IMR-90 (cell line): ENCODE measurements at regions not wholly inside any gene's neighbourhood (a gene's known extent, or its start where the extent isn't known, plus 50 kb on each side); places are given as distances from the start of the nearest gene placed in this dataset.

Experiments
- ATAC-seq: fragments of 200-7000 bp; cut with Tn5 transposase; 2 replicates; pipeline ENCODE4 v1.9.1; 2020; ENCODE audit warnings: low read depth, mild to moderate bottlenecking, moderate library complexity
- BruUV-seq: library from RNA; stranded (reverse); fragments of 400-500 nt; replicated peaks from 2 replicates; lab custom pipeline; 2021; lab: Mats Ljungman, UMichigan
- CTCF ChIA-PET: fragments of 300-600 bp; formaldehyde crosslinking; extraction: SDS; loops from one replicate; lab custom pipeline; 2021; ENCODE audit warnings: antibody characterized with exemption; lab: Yijun Ruan, JAX
- POLR2A ChIA-PET: fragments of 300-600 bp; sonication (Branson Sonifier 250); formaldehyde crosslinking; loops from one replicate; lab custom pipeline; 2022; ENCODE audit warnings: antibody characterized with exemption; ENCODE audit not compliant: unreplicated experiment; lab: Charles Lee
- DNase-seq: peaks from one replicate; pipeline ENCODE4 v3.0.0; 2013
- H2AFZ ChIP-seq: replicated peaks from 2 replicates; pipeline ENCODE3; 2013; ENCODE audit warnings: low read length, mild to moderate bottlenecking; ENCODE audit not compliant: poor library complexity
- H2AK5ac ChIP-seq: 2 replicates; pipeline ENCODE4 v1.6.1; 2013; ENCODE audit warnings: low read depth, low read length, inconsistent platforms
- H2AK9ac ChIP-seq: replicated peaks from 2 replicates; pipeline ENCODE3; 2013; ENCODE audit warnings: mild to moderate bottlenecking, low read depth, low read length, moderate library complexity; ENCODE audit not compliant: poor library complexity
- H2BK120ac ChIP-seq: 2 replicates; pipeline ENCODE4 v1.6.1; 2013; ENCODE audit warnings: low read depth, low read length, inconsistent platforms
- H2BK15ac ChIP-seq: 3 replicates; pipeline ENCODE4 v1.6.1; 2013; ENCODE audit warnings: low read depth, low read length, inconsistent platforms
- H2BK20ac ChIP-seq: 2 replicates; pipeline ENCODE4 v1.6.1; 2013; ENCODE audit warnings: low read depth, mild to moderate bottlenecking, inconsistent platforms, low read length, moderate library complexity
- H2BK5ac ChIP-seq: 2 replicates; pipeline ENCODE4 v1.6.1; 2013; ENCODE audit warnings: mild to moderate bottlenecking, low read depth, low read length, inconsistent platforms; ENCODE audit not compliant: poor library complexity, severe bottlenecking
- H3K14ac ChIP-seq: replicated peaks from 2 replicates; pipeline ENCODE4 v1.6.1; 2013; ENCODE audit warnings: low read depth, low read length, inconsistent platforms
- H3K18ac ChIP-seq: 2 replicates; pipeline ENCODE4 v1.6.1; 2013; ENCODE audit warnings: low read depth, low read length, control low read depth
- H3K23ac ChIP-seq: 2 replicates; pipeline ENCODE4 v1.6.1; 2013; ENCODE audit warnings: low read depth, low read length, inconsistent platforms
- H3K27ac ChIP-seq: 2 replicates; pipeline ENCODE4 v1.5.1; 2013; ENCODE audit warnings: mild to moderate bottlenecking, control low read depth, low read length; ENCODE audit not compliant: insufficient read depth
- H3K27me3 ChIP-seq: 2 replicates; pipeline ENCODE4 v1.6.1; 2013; ENCODE audit warnings: low read length; ENCODE audit not compliant: control insufficient read depth, insufficient read depth
- H3K36me3 ChIP-seq: 2 replicates; pipeline ENCODE4 v1.6.1; 2013; ENCODE audit warnings: low read length, mixed read lengths; ENCODE audit not compliant: control insufficient read depth, insufficient read depth
- H3K4ac ChIP-seq: 2 replicates; pipeline ENCODE4 v1.6.1; 2013; ENCODE audit warnings: low read depth, low read length, inconsistent platforms
- H3K4me1 ChIP-seq: 2 replicates; pipeline ENCODE4 v1.6.1; 2013; ENCODE audit warnings: low read length, mixed read lengths; ENCODE audit not compliant: control insufficient read depth, insufficient read depth
- H3K4me2 ChIP-seq: 2 replicates; pipeline ENCODE4 v1.6.1; 2013; ENCODE audit warnings: low read depth, mild to moderate bottlenecking, control low read depth, low read length, moderate library complexity
- H3K4me3 ChIP-seq: 2 replicates; pipeline ENCODE4 v1.5.1; 2013; ENCODE audit warnings: low read depth, mild to moderate bottlenecking, control low read depth, low read length, moderate library complexity; ENCODE audit not compliant: insufficient read depth
- H3K56ac ChIP-seq: 2 replicates; pipeline ENCODE4 v1.6.1; 2013; ENCODE audit warnings: low read length, inconsistent platforms; ENCODE audit not compliant: insufficient read depth; ENCODE audit errors: extremely low read depth
- H3K79me1 ChIP-seq, 2 experiments: 2 replicates each; pipeline ENCODE4 v1.6.1; 2013; ENCODE audit warnings: low read length in 2 of 2, inconsistent platforms in 1 of 2, low read depth in 1 of 2
- H3K9ac ChIP-seq: 2 replicates; pipeline ENCODE4 v1.6.1; 2013; ENCODE audit warnings: low read depth, low read length, control low read depth
- H3K9me1 ChIP-seq: 2 replicates; pipeline ENCODE4 v1.6.1; 2013; ENCODE audit warnings: low read length, inconsistent platforms; ENCODE audit not compliant: insufficient read depth
- H3K9me3 ChIP-seq: 2 replicates; pipeline ENCODE4 v1.6.1; 2013; ENCODE audit warnings: low read length; ENCODE audit not compliant: control insufficient read depth, insufficient read depth
- H4K20me1 ChIP-seq: 2 replicates; pipeline ENCODE4 v1.6.1; 2013; ENCODE audit warnings: low read length, inconsistent platforms; ENCODE audit not compliant: insufficient read depth
- H4K5ac ChIP-seq: 2 replicates; pipeline ENCODE4 v1.6.1; 2013; ENCODE audit warnings: mild to moderate bottlenecking, low read depth, low read length, control low read depth
- H4K8ac ChIP-seq, 2 experiments: 2 replicates each; pipeline ENCODE4 v1.6.1; 2013; ENCODE audit warnings: low read depth in 2 of 2, low read length in 2 of 2, control low read depth in 1 of 2, inconsistent platforms in 1 of 2
- H4K91ac ChIP-seq: 2 replicates; pipeline ENCODE4 v1.6.1; 2013; ENCODE audit warnings: low read depth, low read length, inconsistent platforms; ENCODE audit not compliant: insufficient read depth
- BHLHE40 ChIP-seq: fragments of 150-350 bp; IDR thresholded peaks from 2 replicates; pipeline ENCODE4 v1.6.1; 2016; ENCODE audit warnings: mild to moderate bottlenecking, low read depth, low read length
- CEBPB ChIP-seq: IDR thresholded peaks from 2 replicates; pipeline ENCODE4 v1.6.1; 2012; ENCODE audit warnings: low read depth, low read length, improper control_type of control experiment
- CHD1 ChIP-seq: IDR thresholded peaks from 2 replicates; pipeline ENCODE4 v1.6.1; 2012; ENCODE audit warnings: low read depth, low read length, improper control_type of control experiment
- ELK1 ChIP-seq: fragments of 150-350 bp; IDR thresholded peaks from 2 replicates; pipeline ENCODE4 v1.6.1; 2016; ENCODE audit warnings: low read depth, mild to moderate bottlenecking, low read length, moderate library complexity, borderline replicate concordance
- FOS ChIP-seq: fragments of 150-350 bp; IDR thresholded peaks from 2 replicates; pipeline ENCODE4 v1.6.1; 2016; ENCODE audit warnings: low read depth, low read length
- MAFK ChIP-seq: IDR thresholded peaks from 2 replicates; pipeline ENCODE4 v1.6.1; 2012; ENCODE audit warnings: low read depth, low read length, improper control_type of control experiment
- MAZ ChIP-seq: IDR thresholded peaks from 2 replicates; pipeline ENCODE4 v1.6.1; 2012; ENCODE audit warnings: low read depth, mild to moderate bottlenecking, low read length, improper control_type of control experiment, moderate library complexity, borderline replicate concordance
- MXI1 ChIP-seq: IDR thresholded peaks from 2 replicates; pipeline ENCODE4 v1.6.1; 2012; ENCODE audit warnings: low read depth, mild to moderate bottlenecking, low read length, moderate library complexity, borderline replicate concordance
- NFE2L2 ChIP-seq: fragments of 150-350 bp; IDR thresholded peaks from 2 replicates; pipeline ENCODE4 v1.6.1; 2016; ENCODE audit warnings: low read depth, mild to moderate bottlenecking, low read length
- POLR2A ChIP-seq: IDR thresholded peaks from 2 replicates; pipeline ENCODE4 v1.6.1; 2012; ENCODE audit warnings: mild to moderate bottlenecking, low read depth, low read length
- RAD21 ChIP-seq: IDR thresholded peaks from 2 replicates; pipeline ENCODE4 v1.6.1; 2012; ENCODE audit warnings: low read length, improper control_type of control experiment
- RCOR1 ChIP-seq: IDR thresholded peaks from 2 replicates; pipeline ENCODE4 v1.6.1; 2012; ENCODE audit warnings: mild to moderate bottlenecking, low read length, improper control_type of control experiment; ENCODE audit not compliant: insufficient replicate concordance
- RFX5 ChIP-seq: IDR thresholded peaks from 2 replicates; pipeline ENCODE4 v1.8.0; 2012; ENCODE audit warnings: low read depth, mild to moderate bottlenecking, low read length, moderate library complexity
- SMC3 ChIP-seq: fragments of 150-350 bp; IDR thresholded peaks from 2 replicates; pipeline ENCODE4 v1.6.1; 2016; ENCODE audit warnings: low read depth, mild to moderate bottlenecking, antibody characterized with exemption, low read length, moderate library complexity
- USF2 ChIP-seq: fragments of 150-350 bp; IDR thresholded peaks from 2 replicates; pipeline ENCODE4 v1.6.1; 2017; ENCODE audit warnings: mild to moderate bottlenecking, antibody characterized with exemption, low read length, low read depth
- WGBS, 2 experiments: methylation state at CpG; one replicate each; pipeline versions ENCODE4 v1.1.5 to v1.1.7; 2013; ENCODE audit warnings: missing lambda C conversion rate in 2 of 2; ENCODE audit not compliant: insufficient read length in 1 of 2; ENCODE audit errors: extremely low coverage in 2 of 2; 5-methylcytosine and 5-hydroxymethylcytosine counted together
- dilution Hi-C: fragments of 300-500 bp; cut with HindIII; formaldehyde crosslinking; loops from one replicate; pipeline ENCODE4 v1.14.3; 2018; ENCODE audit warnings: low sequenced_read_pairs; ENCODE audit not compliant: unreplicated experiment
- in situ Hi-C: fragments of 300-500 bp; cut with MboI; formaldehyde crosslinking; loops from 3 replicates; pipeline ENCODE4 v1.14.3; 2019; ENCODE audit warnings: low sequenced_read_pairs, inconsistent platforms, mixed read lengths
- intact Hi-C: fragments of 100-400 bp; cut with micrococcal nuclease; formaldehyde crosslinking; loops from 2 replicates; pipeline ENCODE4 v1.10.0; 2022
- TF ChIP-seq, protein P1 (sequence below): conservative IDR thresholded peaks from 2 replicates; pipeline ENCODE4 v1.5.1; 2012; ENCODE audit warnings: mild to moderate bottlenecking, low read depth, low read length, improper control_type of control experiment

DNA sequence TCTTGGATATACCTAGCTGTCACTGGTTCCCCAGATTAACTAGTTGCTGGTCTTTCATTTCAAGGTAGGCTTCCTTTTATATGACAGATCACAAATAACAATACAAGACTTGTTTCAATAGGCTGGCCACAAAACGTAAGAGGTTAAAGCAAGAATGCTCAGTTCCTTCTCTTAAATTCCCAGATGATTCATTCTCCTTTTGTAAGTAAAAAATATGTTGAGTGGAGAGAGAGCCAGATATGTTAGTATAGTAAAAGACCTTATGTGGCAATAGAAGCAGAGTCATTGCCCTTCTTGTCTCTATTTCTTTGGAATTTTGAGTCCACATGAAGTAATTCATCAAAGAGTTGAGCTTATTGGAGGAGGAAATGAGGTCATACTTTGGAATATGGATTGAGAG is 939.0 kb upstream of the ATXN7L3B start:
- Histone ChIP-seq H3K4me1 (no peaks in the 10 kb centered on the region), H3K27ac (no peak overlapping the region), H4K8ac (no peak overlapping the region), H2AK9ac (no peak overlapping the region), H2AK5ac (no peak overlapping the region), H2BK5ac (no peak overlapping the region), H3K79me1 (no peaks in the 10 kb centered on the region), H4K91ac (no peak overlapping the region), H2BK15ac (no peak overlapping the region), H4K20me1 (no peaks in the 10 kb centered on the region), H3K27me3 (no peaks in the 10 kb centered on the region), H3K9me1 (no peaks in the 10 kb centered on the region), H2BK120ac (no peak overlapping the region), H3K9me3 (0 out of 2 replicates have a peak, but pooled peaks cover 3% of the 10 kb centered on the region), H3K56ac (no peak overlapping the region), H2AFZ (no peak overlapping the region), H4K5ac (no peak overlapping the region), H3K23ac (no peak overlapping the region), H3K14ac (no peak overlapping the region), H3K18ac (no peak overlapping the region), H3K4me3 (no peak overlapping the region), H3K4ac (no peak overlapping the region), H2BK20ac (no peak overlapping the region), H3K4me2 (no peak overlapping the region), H3K9ac (no peak overlapping the region), H3K36me3 (no peaks in the 10 kb centered on the region)
- in situ Hi-C loops = no loop called here
- intact Hi-C loops = no loop called here
- dilution Hi-C loops = no loop called here
- TF ChIP-seq RCOR1 = no peak
- TF ChIP-seq, protein P1, sequence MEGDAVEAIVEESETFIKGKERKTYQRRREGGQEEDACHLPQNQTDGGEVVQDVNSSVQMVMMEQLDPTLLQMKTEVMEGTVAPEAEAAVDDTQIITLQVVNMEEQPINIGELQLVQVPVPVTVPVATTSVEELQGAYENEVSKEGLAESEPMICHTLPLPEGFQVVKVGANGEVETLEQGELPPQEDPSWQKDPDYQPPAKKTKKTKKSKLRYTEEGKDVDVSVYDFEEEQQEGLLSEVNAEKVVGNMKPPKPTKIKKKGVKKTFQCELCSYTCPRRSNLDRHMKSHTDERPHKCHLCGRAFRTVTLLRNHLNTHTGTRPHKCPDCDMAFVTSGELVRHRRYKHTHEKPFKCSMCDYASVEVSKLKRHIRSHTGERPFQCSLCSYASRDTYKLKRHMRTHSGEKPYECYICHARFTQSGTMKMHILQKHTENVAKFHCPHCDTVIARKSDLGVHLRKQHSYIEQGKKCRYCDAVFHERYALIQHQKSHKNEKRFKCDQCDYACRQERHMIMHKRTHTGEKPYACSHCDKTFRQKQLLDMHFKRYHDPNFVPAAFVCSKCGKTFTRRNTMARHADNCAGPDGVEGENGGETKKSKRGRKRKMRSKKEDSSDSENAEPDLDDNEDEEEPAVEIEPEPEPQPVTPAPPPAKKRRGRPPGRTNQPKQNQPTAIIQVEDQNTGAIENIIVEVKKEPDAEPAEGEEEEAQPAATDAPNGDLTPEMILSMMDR = no peak
- TF ChIP-seq NFE2L2 = no peak
- TF ChIP-seq CHD1 = no peak
- no peak for TF ChIP-seq MAFK
- TF ChIP-seq USF2 = no peak
- TF ChIP-seq CEBPB = no peak
- no peak for TF ChIP-seq FOS
- no peak for TF ChIP-seq BHLHE40
- TF ChIP-seq ELK1 = no peak
- TF ChIP-seq MXI1 = no peak
- no peak for TF ChIP-seq RFX5
- TF ChIP-seq MAZ = no peak
- TF ChIP-seq SMC3 = no peak
- no peak for TF ChIP-seq RAD21
- no peak for TF ChIP-seq POLR2A
- WGBS, 2 experiments = no CpG with 5 or more reads among the region's 1 CpG
- CTCF ChIA-PET = no interaction called here
- ATAC-seq (no peak), DNase-seq (no peak)
- POLR2A ChIA-PET = no interaction called here
- BruUV-seq = no TSS peak
